ENCODE measurements at regions not wholly inside any gene's neighbourhood (a gene's known extent, or its start where the extent isn't known, plus 50 kb on each side); places are given as distances from the start of the nearest gene placed in this dataset.

- DNase-seq (ENCODE audit: low read depth) = no peak
- no peak for TF ChIP-seq CTCF (IDR thresholded peaks at IDR 0.05; ENCODE audit: low read length, missing control alignments)
- no peak overlapping the region for H3K4me3 ChIP-seq (replicated peaks; ENCODE audit: low read depth, low read length)
Observed at GRCh38 chr13:69292789-69293425, 814.7 kb upstream of the ATXN8OS start.

- DNase-seq (ENCODE audit: low read depth) = no peak
- H3K4me3 ChIP-seq (replicated peaks; ENCODE audit: low read depth, low read length) = no peak overlapping the region
- no peak for TF ChIP-seq CTCF (IDR thresholded peaks at IDR 0.05; ENCODE audit: low read length, missing control alignments)
Observed at GRCh38 chr13:69291292-69291906, 816.2 kb upstream of the ATXN8OS start.

GRCh38 chr13:69288026-69288425 is 819.6 kb upstream of the ATXN8OS start:
- no peak for DNase-seq (ENCODE audit: low read depth)
- no peak for TF ChIP-seq CTCF (IDR thresholded peaks at IDR 0.05; ENCODE audit: low read length, missing control alignments)
- H3K4me3 ChIP-seq (replicated peaks; ENCODE audit: low read depth, low read length) = no peak overlapping the region

- no peak for DNase-seq (ENCODE audit: low read depth)
- TF ChIP-seq CTCF (IDR thresholded peaks at IDR 0.05; ENCODE audit: low read length, missing control alignments) = no peak
- no peak overlapping the region for H3K4me3 ChIP-seq (replicated peaks; ENCODE audit: low read depth, low read length)
Observed at GRCh38 chr13:69287050-69287698, 820.5 kb upstream of the ATXN8OS start.

- DNase-seq (ENCODE audit: low read depth) = no peak
- no peak for TF ChIP-seq CTCF (IDR thresholded peaks at IDR 0.05; ENCODE audit: low read length, missing control alignments)
- H3K4me3 ChIP-seq (replicated peaks; ENCODE audit: low read depth, low read length) = no peak overlapping the region
Observed at GRCh38 chr13:69283837-69284236, 823.8 kb upstream of the ATXN8OS start.

GRCh38 chr13:69283301-69283700 is 824.3 kb upstream of the ATXN8OS start:
- H3K4me3 ChIP-seq (replicated peaks; ENCODE audit: low read depth, low read length) = no peak overlapping the region
- DNase-seq (ENCODE audit: low read depth) = no peak
- no peak for TF ChIP-seq CTCF (IDR thresholded peaks at IDR 0.05; ENCODE audit: low read length, missing control alignments)
